Loucy (cell line): ENCODE measurements at regions not wholly inside any gene's neighbourhood (a gene's known extent, or its start where the extent isn't known, plus 50 kb on each side); places are given as distances from the start of the nearest gene placed in this dataset.

Experiments
- EZH2phosphoT487 ChIP-seq: fragments of 200-600 bp; IDR thresholded peaks from 2 replicates; pipeline ENCODE4 v1.6.1; 2018; ENCODE audit warnings: antibody characterized with exemption, mild to moderate bottlenecking, moderate library complexity, borderline replicate concordance
- TF ChIP-seq, protein P1 (sequence below): fragments of 200-600 bp; sonication (generic); conservative IDR thresholded peaks from 2 replicates; pipeline ENCODE4 v1.5.1; 2014; ENCODE audit warnings: mild to moderate bottlenecking, antibody characterized with exemption, low read length

DNA sequence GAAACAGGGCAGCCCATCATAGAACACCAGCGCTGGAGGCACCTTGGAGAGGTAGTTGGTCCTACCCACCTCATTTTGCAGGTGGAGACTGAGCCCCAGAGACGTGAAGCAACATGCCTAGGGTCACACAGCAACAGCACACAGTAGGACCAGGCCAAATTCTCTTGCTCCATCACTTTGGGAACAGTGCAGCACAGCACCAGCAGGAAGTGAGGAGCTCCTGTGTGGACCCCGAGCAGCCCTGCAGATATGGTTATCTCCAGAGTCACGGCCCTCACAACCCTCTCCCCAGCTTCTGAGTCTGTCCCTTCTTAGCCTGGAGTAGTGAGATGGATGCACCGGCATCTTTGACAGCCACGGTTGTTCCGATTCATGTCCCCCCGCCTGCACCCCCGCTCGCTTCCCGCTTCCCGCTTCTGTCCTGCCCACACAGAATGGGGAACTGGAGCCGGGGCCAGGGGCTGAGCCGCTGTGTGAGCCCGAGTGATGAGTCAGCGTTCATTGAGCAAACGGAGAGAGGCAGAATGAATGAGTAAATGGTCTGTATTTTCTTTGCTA lies 72.6 kb upstream of the DUSP22 start:
- TF ChIP-seq, protein P1, sequence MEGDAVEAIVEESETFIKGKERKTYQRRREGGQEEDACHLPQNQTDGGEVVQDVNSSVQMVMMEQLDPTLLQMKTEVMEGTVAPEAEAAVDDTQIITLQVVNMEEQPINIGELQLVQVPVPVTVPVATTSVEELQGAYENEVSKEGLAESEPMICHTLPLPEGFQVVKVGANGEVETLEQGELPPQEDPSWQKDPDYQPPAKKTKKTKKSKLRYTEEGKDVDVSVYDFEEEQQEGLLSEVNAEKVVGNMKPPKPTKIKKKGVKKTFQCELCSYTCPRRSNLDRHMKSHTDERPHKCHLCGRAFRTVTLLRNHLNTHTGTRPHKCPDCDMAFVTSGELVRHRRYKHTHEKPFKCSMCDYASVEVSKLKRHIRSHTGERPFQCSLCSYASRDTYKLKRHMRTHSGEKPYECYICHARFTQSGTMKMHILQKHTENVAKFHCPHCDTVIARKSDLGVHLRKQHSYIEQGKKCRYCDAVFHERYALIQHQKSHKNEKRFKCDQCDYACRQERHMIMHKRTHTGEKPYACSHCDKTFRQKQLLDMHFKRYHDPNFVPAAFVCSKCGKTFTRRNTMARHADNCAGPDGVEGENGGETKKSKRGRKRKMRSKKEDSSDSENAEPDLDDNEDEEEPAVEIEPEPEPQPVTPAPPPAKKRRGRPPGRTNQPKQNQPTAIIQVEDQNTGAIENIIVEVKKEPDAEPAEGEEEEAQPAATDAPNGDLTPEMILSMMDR = no peak
- no peak for TF ChIP-seq EZH2phosphoT487
